Liver (tissue), 3 donors: ENCODE measurements at regions not wholly inside any gene's neighbourhood (a gene's known extent, or its start where the extent isn't known, plus 50 kb on each side); places are given as distances from the start of the nearest gene placed in this dataset.

Experiments
- RAD21 ChIP-seq, 2 donors: IDR thresholded peaks; 2 replicates each; pipeline ENCODE4 v1.6.1; 2016; ENCODE audit warnings: antibody characterized with exemption in 2 of 2, mild to moderate bottlenecking in 2 of 2
- TF ChIP-seq, protein P1 (sequence below): fragments of 150-350 bp; IDR thresholded peaks from 2 replicates; pipeline ENCODE4 v1.5.1; 2017; ENCODE audit warnings: improper control_type of control experiment, low read depth, low read length; ENCODE audit not compliant: missing input control
- TF ChIP-seq, protein P2 (sequence below): IDR thresholded peaks from 2 replicates; pipeline ENCODE4 v1.6.1; 2016; ENCODE audit warnings: antibody characterized with exemption
- donor health status: healthy.
- donor health status: healthy.

GRCh38 chr10:94043431-94043990, 49.8 kb downstream of the PLCE1 start:
- TF ChIP-seq, protein P1, sequence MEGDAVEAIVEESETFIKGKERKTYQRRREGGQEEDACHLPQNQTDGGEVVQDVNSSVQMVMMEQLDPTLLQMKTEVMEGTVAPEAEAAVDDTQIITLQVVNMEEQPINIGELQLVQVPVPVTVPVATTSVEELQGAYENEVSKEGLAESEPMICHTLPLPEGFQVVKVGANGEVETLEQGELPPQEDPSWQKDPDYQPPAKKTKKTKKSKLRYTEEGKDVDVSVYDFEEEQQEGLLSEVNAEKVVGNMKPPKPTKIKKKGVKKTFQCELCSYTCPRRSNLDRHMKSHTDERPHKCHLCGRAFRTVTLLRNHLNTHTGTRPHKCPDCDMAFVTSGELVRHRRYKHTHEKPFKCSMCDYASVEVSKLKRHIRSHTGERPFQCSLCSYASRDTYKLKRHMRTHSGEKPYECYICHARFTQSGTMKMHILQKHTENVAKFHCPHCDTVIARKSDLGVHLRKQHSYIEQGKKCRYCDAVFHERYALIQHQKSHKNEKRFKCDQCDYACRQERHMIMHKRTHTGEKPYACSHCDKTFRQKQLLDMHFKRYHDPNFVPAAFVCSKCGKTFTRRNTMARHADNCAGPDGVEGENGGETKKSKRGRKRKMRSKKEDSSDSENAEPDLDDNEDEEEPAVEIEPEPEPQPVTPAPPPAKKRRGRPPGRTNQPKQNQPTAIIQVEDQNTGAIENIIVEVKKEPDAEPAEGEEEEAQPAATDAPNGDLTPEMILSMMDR: no peak
- TF ChIP-seq, protein P2, sequence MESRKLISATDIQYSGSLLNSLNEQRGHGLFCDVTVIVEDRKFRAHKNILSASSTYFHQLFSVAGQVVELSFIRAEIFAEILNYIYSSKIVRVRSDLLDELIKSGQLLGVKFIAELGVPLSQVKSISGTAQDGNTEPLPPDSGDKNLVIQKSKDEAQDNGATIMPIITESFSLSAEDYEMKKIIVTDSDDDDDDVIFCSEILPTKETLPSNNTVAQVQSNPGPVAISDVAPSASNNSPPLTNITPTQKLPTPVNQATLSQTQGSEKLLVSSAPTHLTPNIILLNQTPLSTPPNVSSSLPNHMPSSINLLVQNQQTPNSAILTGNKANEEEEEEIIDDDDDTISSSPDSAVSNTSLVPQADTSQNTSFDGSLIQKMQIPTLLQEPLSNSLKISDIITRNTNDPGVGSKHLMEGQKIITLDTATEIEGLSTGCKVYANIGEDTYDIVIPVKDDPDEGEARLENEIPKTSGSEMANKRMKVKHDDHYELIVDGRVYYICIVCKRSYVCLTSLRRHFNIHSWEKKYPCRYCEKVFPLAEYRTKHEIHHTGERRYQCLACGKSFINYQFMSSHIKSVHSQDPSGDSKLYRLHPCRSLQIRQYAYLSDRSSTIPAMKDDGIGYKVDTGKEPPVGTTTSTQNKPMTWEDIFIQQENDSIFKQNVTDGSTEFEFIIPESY: no peak
- no peak for TF ChIP-seq RAD21 (IDR thresholded peaks at IDR 0.05)
